ENCODE measurements at regions not wholly inside any gene's neighbourhood (a gene's known extent, or its start where the extent isn't known, plus 50 kb on each side); places are given as distances from the start of the nearest gene placed in this dataset.

DNA sequence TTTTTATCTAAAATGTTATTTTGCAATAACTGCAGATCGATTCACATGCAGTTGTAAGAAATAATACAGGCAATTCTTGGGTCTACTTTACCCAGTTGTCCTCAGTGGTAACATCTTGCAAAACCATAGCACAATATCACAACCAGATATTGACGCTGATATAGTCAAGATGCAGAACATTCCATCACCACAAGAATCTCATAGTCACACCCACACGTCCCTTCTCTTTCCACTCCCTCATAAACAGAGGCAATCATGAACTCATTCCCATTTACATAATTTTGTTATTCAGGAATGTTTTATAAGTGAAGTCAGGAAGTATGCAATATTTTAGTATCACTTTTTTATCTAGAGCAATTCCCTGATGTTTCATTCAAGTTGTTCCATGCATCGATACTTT lies 797.5 kb upstream of the RAB6C start:
- TF ChIP-seq, protein P1, sequence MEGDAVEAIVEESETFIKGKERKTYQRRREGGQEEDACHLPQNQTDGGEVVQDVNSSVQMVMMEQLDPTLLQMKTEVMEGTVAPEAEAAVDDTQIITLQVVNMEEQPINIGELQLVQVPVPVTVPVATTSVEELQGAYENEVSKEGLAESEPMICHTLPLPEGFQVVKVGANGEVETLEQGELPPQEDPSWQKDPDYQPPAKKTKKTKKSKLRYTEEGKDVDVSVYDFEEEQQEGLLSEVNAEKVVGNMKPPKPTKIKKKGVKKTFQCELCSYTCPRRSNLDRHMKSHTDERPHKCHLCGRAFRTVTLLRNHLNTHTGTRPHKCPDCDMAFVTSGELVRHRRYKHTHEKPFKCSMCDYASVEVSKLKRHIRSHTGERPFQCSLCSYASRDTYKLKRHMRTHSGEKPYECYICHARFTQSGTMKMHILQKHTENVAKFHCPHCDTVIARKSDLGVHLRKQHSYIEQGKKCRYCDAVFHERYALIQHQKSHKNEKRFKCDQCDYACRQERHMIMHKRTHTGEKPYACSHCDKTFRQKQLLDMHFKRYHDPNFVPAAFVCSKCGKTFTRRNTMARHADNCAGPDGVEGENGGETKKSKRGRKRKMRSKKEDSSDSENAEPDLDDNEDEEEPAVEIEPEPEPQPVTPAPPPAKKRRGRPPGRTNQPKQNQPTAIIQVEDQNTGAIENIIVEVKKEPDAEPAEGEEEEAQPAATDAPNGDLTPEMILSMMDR (IDR thresholded peaks at IDR 0.05), result no peak
- TF ChIP-seq POLR2A (IDR thresholded peaks at IDR 0.05) (no peak), EP300 (IDR thresholded peaks at IDR 0.05) (no peak)
